ENCODE measurements at regions not wholly inside any gene's neighbourhood (a gene's known extent, or its start where the extent isn't known, plus 50 kb on each side); places are given as distances from the start of the nearest gene placed in this dataset.

DNA sequence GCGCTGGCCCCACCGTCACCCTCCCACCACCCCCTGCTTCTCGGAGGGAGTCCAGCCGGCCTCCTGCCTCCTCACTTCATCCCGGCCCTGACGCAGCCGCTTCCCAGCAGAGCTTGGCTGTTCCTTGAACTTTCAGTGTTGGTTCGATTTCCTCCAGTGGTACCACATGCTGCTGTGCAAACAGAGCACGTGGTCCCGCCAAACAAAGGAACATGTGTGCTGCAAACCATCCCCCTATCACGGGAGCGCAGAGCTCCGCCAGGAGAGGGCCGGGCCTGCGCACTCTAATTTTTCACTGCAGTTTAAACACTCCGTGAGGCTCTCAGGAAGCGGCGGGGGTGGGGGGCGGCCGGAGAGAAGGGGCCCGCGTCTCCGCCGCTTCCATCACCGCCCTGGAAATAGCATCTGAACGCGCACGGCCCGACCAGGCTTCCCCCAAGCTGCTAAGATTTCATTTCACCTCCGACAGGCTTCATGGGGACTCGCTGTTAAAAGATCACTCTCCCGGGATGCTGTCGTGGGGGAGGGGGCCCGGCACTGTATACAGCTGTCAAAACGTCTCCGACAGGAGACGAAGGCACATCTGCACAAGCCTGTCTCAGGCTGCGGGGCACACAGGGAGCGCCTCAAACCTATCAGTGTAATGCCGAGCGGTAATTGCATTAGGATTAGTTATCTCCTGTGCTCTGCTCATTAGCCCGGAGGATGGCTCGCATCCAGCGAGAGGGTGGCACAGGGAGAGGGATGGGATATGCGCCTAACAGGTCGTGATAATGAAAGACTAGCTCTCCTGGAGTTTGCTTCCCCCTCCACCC, 269.9 kb upstream of the SORL1-AS1 start (continued):
- TF ChIP-seq, protein P1, sequence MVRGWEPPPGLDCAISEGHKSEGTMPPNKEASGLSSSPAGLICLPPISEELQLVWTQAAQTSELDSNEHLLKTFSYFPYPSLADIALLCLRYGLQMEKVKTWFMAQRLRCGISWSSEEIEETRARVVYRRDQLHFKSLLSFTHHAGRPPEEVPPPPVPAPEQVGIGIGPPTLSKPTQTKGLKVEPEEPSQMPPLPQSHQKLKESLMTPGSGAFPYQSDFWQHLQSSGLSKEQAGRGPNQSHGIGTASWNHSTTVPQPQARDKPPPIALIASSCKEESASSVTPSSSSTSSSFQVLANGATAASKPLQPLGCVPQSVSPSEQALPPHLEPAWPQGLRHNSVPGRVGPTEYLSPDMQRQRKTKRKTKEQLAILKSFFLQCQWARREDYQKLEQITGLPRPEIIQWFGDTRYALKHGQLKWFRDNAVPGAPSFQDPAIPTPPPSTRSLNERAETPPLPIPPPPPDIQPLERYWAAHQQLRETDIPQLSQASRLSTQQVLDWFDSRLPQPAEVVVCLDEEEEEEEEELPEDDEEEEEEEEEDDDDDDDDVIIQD (CRISPR knock-in tag; IDR thresholded peaks at IDR 0.05; ENCODE audit: low read depth): peak; percentile 35; the same call in 1 of the 2 replicates
- TF ChIP-seq ZNF282 (IDR thresholded peaks at IDR 0.05; ENCODE audit: partially characterized antibody): no peak
- no peak for TF ChIP-seq ZNF367 (CRISPR knock-in tag; IDR thresholded peaks at IDR 0.05; ENCODE audit: borderline replicate concordance)
- TF ChIP-seq EHMT2 (IDR thresholded peaks at IDR 0.05; ENCODE audit: borderline replicate concordance, low read depth, low read length): no peak; the same call in 1 of the 2 replicates
- TF ChIP-seq NFYB (CRISPR knock-in tag; IDR thresholded peaks at IDR 0.05): no peak
- peak; percentile 92 for TF ChIP-seq SMAD9 (CRISPR knock-in tag; IDR thresholded peaks at IDR 0.05)
- no peak for TF ChIP-seq PHF8 (CRISPR knock-in tag; IDR thresholded peaks at IDR 0.05)
- TF ChIP-seq, protein P2, sequence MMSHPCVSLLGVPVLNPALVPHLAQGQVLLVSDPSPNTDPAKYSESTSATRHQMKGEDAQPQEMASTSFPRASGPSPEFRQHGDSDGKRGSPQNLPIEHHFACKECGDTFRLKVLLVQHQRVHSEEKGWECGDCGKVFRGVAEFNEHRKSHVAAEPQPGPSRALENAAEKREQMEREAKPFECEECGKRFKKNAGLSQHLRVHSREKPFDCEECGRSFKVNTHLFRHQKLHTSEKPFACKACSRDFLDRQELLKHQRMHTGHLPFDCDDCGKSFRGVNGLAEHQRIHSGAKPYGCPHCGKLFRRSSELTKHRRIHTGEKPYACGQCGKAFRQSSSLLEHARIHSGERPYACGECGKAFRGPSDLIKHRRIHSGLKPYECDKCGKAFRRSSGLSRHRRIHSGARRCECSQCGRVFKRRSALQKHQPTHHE (CRISPR knock-in tag; IDR thresholded peaks at IDR 0.05; ENCODE audit: borderline replicate concordance): no peak
- no peak for TF ChIP-seq PHF21A (CRISPR knock-in tag; IDR thresholded peaks at IDR 0.05)
- no peak for TF ChIP-seq KDM6A (CRISPR knock-in tag; IDR thresholded peaks at IDR 0.05; ENCODE audit: low read depth)
- TF ChIP-seq POLR2G (IDR thresholded peaks at IDR 0.05; ENCODE audit: low read depth, low read length): no peak
- TF ChIP-seq, protein P3, sequence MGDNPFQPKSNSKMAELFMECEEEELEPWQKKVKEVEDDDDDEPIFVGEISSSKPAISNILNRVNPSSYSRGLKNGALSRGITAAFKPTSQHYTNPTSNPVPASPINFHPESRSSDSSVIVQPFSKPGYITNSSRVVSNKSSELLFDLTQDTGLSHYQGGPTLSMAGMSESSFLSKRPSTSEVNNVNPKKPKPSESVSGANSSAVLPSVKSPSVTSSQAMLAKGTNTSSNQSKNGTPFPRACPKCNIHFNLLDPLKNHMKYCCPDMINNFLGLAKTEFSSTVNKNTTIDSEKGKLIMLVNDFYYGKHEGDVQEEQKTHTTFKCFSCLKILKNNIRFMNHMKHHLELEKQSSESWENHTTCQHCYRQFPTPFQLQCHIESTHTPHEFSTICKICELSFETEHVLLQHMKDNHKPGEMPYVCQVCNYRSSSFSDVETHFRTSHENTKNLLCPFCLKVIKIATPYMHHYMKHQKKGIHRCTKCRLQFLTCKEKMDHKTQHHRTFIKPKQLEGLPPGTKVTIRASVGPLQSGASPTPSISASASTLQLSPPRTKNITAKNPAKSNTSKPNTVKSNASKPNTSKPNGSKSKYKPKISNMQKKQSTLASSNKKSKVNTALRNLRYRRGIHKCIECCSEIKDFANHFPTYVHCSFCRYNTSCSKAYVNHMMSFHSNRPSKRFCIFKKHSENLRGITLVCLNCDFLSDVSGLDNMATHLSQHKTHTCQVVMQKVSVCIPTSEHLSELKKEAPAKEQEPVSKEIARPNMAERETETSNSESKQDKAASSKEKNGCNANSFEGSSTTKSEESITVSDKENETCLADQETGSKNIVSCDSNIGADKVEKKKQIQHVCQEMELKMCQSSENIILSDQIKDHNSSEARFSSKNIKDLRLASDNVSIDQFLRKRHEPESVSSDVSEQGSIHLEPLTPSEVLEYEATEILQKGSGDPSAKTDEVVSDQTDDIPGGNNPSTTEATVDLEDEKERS (CRISPR knock-in tag; IDR thresholded peaks at IDR 0.05): 0 out of 2 replicates have a peak, but pooled peaks have one; percentile 45
- peak; percentile 42 for TF ChIP-seq SRSF1 (optimal IDR thresholded peaks at IDR 0.05; ENCODE audit: low read depth, low read length)
- no peak for TF ChIP-seq ZNF672 (CRISPR knock-in tag; IDR thresholded peaks at IDR 0.05)
- TF ChIP-seq RFX5 (IDR thresholded peaks at IDR 0.05; ENCODE audit: low read depth, low read length): no peak
- TF ChIP-seq STAG1 (CRISPR knock-in tag; IDR thresholded peaks at IDR 0.05): peak; percentile 23; the same call in 1 of the 2 replicates
- no peak for TF ChIP-seq ZNF329 (CRISPR knock-in tag; IDR thresholded peaks at IDR 0.05; ENCODE audit: low read depth)
- TF ChIP-seq, protein P4, sequence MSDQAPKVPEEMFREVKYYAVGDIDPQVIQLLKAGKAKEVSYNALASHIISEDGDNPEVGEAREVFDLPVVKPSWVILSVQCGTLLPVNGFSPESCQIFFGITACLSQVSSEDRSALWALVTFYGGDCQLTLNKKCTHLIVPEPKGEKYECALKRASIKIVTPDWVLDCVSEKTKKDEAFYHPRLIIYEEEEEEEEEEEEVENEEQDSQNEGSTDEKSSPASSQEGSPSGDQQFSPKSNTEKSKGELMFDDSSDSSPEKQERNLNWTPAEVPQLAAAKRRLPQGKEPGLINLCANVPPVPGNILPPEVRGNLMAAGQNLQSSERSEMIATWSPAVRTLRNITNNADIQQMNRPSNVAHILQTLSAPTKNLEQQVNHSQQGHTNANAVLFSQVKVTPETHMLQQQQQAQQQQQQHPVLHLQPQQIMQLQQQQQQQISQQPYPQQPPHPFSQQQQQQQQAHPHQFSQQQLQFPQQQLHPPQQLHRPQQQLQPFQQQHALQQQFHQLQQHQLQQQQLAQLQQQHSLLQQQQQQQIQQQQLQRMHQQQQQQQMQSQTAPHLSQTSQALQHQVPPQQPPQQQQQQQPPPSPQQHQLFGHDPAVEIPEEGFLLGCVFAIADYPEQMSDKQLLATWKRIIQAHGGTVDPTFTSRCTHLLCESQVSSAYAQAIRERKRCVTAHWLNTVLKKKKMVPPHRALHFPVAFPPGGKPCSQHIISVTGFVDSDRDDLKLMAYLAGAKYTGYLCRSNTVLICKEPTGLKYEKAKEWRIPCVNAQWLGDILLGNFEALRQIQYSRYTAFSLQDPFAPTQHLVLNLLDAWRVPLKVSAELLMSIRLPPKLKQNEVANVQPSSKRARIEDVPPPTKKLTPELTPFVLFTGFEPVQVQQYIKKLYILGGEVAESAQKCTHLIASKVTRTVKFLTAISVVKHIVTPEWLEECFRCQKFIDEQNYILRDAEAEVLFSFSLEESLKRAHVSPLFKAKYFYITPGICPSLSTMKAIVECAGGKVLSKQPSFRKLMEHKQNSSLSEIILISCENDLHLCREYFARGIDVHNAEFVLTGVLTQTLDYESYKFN (CRISPR knock-in tag; conservative IDR thresholded peaks at IDR 0.05): peak; percentile 66
- no peak for TF ChIP-seq MED13 (CRISPR knock-in tag; IDR thresholded peaks at IDR 0.05)
- TF ChIP-seq NCOR1 (IDR thresholded peaks at IDR 0.05; ENCODE audit: borderline replicate concordance, low read length): no peak
- no peak for TF ChIP-seq RFX1 (IDR thresholded peaks at IDR 0.05)

Data from HepG2 (cell line).